GM18505 (cell line): ENCODE measurements at regions not wholly inside any gene's neighbourhood (a gene's known extent, or its start where the extent isn't known, plus 50 kb on each side); places are given as distances from the start of the nearest gene placed in this dataset.
"Not testable (repeated sequence)": the region's sequence is repeated elsewhere in the genome, so short reads cannot be mapped to it uniquely, and the experiment has no call there.

ENCODE experiments used
- ATAC-seq: cut with Tn5 transposase; IDR thresholded peaks from one replicate; pipeline ENCODE4 v1.9.1; 2021; ENCODE audit not compliant: unreplicated experiment
- POLR2A ChIP-seq: IDR thresholded peaks from 4 replicates; pipeline ENCODE4 v1.6.1; 2011; ENCODE audit warnings: borderline replicate concordance; ENCODE audit not compliant: insufficient read depth, insufficient read length; ENCODE audit errors: extremely low read depth

DNA sequence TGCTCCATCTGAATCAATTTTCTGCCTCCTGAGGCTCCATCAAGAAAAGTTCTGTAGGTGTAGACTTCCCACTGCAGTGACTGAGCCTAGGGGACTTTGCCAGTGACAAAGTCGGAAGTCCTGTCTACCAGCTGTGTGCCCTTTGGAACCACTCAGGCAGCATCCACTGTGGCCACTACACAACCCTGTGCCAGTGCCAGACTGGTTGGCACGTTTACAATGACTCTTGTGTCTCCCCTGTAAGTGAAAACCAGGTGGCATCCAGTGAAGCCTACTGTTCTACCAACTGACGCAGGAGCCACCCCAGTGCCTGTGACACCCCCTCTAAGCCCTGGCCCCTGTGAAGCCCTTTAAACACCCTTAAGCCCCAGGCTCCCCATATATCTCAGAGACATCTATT is 132.1 kb upstream of the SERPINE2 start:
- TF ChIP-seq POLR2A, result no peak
- no peak for ATAC-seq

DNA sequence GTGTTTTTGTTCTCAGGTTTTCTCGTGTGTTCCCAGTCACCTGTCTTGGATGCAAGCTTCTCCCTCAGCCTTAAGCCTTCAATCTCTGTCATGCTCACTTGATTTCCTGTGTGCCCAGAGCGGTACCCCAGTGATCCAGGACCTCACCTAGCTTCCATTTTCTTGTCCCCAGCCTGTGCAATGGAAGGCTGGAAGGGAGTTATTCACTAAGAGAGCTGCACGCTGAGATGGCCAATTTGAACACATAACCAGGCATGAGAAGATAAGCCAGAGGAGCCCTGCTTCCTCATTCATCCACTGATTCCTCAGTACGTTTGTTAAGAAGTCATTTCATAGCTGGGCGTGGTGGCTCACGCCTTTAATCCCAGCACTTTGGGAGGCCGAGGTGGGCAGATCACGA is 130.8 kb upstream of the SERPINE2 start:
- no peak for ATAC-seq
- TF ChIP-seq POLR2A, result no peak

GRCh38 chr2:224167781-224168180 is 128.7 kb upstream of the SERPINE2 start:
- not testable (repeated sequence) for ATAC-seq

DNA sequence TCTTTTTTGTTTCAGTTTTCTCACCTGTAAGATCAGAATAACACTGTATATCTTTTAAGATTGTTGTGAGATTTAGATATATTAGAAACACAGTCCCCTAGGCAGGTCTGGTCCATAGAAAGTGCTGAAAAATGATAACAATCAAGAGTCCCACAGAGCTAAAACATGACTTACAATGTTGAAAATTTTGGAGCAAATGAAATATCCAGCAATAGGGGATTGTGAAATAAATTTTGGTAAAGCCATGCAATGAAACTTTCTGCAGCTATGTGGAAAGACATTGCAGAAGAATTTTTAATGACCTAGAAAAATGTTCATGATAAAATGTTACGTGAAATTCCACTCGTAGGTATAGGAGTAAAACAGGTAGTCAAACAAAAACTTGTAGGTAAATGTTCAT is 127.6 kb upstream of the SERPINE2 start:
- no peak for TF ChIP-seq POLR2A
- ATAC-seq, result no peak

DNA sequence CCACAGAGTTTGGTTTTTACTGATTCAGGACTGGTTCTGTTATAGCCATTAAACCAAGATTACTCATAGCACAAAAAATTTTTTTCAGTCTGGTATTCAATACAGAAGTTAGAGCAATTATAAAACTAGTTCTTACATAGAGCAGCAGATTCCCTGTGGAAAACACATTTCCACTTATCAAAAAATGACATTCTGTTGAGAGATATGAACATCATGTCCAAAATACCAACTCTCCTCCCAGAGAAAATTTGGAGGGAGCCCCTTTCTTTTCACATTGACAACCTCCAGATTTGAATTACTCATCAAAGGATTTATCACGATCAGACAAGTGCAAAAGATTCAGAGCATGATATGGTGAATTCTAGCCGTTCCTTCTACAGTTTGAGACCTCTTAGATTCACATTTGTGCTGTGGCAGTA is 126.8 kb upstream of the SERPINE2 start:
- ATAC-seq, result no peak
- TF ChIP-seq POLR2A, result no peak

- no peak for TF ChIP-seq POLR2A
- ATAC-seq, result no peak
These were observed 124.7 kb upstream of the SERPINE2 start for GRCh38 chr2:224163566-224164307.

- ATAC-seq, result no peak
- TF ChIP-seq POLR2A, result no peak
These were observed 123.0 kb upstream of the SERPINE2 start for GRCh38 chr2:224162122-224162521.

DNA sequence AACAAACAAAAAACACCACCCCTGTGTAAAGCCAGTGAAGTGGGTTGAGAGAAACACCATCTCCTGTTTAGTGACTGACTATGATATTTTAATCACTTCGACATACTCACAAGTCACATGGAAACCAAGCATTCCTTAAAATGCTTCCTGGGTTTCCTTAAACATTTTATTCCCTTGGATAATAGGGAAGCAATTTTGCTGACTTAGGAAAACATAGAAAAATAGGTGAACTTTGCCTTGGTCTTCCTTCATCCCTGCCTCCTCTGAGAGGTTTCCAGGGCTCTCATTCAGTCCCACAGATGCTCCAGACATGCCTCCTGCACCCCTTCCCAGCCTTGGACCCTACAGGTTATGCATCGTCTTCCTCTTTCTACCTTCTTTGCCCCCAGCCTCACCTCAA is 122.6 kb upstream of the SERPINE2 start:
- ATAC-seq, result no peak
- no peak for TF ChIP-seq POLR2A

DNA sequence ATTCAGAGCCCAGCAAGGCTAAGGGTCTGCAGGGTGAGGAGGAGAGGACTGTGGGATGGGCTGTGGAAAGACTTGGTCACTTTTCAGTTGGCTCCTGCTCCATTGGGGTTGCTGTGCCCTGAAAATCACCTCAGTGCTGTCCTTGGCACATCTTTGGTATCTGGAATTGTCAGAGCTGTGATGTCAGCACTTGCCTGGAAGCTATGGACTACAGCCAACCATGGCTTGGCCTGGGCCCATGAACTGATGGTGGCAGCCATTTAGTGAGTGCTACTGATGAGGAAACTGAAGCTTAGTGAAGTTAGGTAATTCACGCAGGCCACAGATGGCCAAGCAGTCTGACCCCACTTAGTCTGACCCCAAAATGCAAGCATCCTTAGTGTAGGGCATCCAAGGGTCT is 121.8 kb upstream of the SERPINE2 start:
- no peak for TF ChIP-seq POLR2A
- no peak for ATAC-seq

GRCh38 chr2:224159345-224159928 is 120.4 kb upstream of the SERPINE2 start:
- ATAC-seq, result no peak

GRCh38 chr2:224158831-224159230 is 119.7 kb upstream of the SERPINE2 start:
- ATAC-seq, result no peak
- TF ChIP-seq POLR2A, result no peak

More at GRCh38 chr2:224159345-224159928, 120.4 kb upstream of the SERPINE2 start:
- TF ChIP-seq POLR2A, result no peak

- no peak for ATAC-seq
- TF ChIP-seq POLR2A, result no peak
These were observed 119.0 kb upstream of the SERPINE2 start for GRCh38 chr2:224158061-224158460.

GRCh38 chr2:224157655-224158054 is 118.6 kb upstream of the SERPINE2 start:
- ATAC-seq, result no peak
- TF ChIP-seq POLR2A, result no peak

DNA sequence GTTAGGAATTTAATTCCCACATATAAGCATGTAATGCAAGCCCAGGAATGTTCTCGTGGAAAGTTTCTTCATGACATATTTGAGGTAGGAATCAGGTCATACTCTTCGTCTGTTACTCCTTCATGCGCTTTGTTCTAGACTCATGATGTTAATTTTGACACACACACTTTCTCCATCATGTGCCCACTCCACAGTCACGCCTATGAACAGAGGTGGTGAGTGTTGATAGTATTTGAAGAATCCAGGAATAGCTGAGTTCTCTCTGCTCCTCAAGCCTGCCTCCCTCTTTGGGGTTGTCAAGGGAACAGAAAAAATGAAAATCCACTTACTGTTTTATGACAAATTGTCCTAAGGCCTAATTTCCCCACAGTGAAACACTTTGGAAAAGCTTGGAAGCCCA is 117.3 kb upstream of the SERPINE2 start:
- ATAC-seq, result no peak
- no peak for TF ChIP-seq POLR2A

DNA sequence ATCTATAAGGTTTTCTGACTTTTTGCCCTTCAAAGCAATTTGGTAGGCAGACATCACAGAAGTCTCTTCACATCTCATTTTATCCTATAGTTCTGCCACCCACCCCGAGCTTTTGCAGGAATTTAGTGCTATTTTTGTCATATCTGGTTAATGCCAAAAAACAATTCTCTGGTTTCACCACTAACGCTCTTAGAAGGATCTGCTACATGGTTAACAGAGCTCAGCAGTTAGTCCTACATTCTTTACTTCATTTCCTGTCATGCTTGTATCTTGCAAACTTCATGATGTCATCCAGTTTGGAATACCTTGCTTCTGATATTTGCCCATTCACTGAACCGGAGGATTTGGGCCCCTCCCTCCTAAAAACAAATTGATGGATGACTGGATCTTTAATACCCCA is 116.8 kb upstream of the SERPINE2 start:
- TF ChIP-seq POLR2A, result no peak
- ATAC-seq, result no peak

- TF ChIP-seq POLR2A, result no peak
- no peak for ATAC-seq
These were observed 116.3 kb upstream of the SERPINE2 start for GRCh38 chr2:224155371-224155770.
